Type B pancreatic cell (in vitro differentiated cells): ENCODE measurements at regions not wholly inside any gene's neighbourhood (a gene's known extent, or its start where the extent isn't known, plus 50 kb on each side); places are given as distances from the start of the nearest gene placed in this dataset.

Experiments used
- DNase-seq: peaks from one replicate; pipeline ENCODE4 v3.0.0; 2021; ENCODE audit warnings: mixed read lengths; ENCODE audit not compliant: unreplicated experiment; ENCODE audit errors: extremely low spot score
- H3K27ac Mint-ChIP-seq: 2 replicates; pipeline ENCODE4 v1.8.0; 2021; ENCODE audit warnings: mild to moderate bottlenecking, mixed read lengths
- H3K27me3 Mint-ChIP-seq: 2 replicates; pipeline ENCODE4 v1.8.0; 2021; ENCODE audit warnings: mixed read lengths
- H3K36me3 Mint-ChIP-seq: 2 replicates; pipeline ENCODE4 v1.8.0; 2021; ENCODE audit warnings: mixed read lengths
- H3K4me1 Mint-ChIP-seq: one replicate; pipeline ENCODE4 v1.8.0; 2021; ENCODE audit warnings: mixed read lengths; ENCODE audit not compliant: unreplicated experiment
- H3K4me3 Mint-ChIP-seq: 2 replicates; pipeline ENCODE4 v1.8.0; 2021; ENCODE audit warnings: mild to moderate bottlenecking, mixed read lengths
- H3K9me3 Mint-ChIP-seq: 2 replicates; pipeline ENCODE4 v1.8.0; 2021; ENCODE audit warnings: mixed read lengths
- CTCF ChIP-seq: fragments of 200-600 bp; sonication (generic); conservative IDR thresholded peaks from 2 replicates; pipeline ENCODE4 v1.5.0; 2021; ENCODE audit warnings: antibody characterized with exemption, mild to moderate bottlenecking

DNA sequence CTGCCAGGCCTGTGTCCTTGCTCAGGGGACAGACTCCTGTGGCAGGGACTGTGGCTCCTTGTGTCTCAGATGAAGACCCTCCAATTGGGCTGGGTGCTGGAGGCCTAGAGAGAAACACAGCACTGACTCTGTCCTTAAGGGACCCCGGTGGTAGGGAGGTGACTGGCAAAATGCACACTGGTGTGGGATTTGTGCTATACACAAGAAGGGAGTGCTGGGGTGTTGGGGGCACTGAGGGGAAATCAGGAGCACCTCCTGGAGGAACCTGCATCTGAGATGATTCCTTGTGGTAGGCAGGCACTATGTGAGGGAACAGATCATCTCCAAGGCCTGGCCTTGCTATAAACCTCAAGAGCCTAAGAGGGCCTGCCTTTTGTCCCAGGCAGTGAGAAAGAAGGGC, 149.2 kb downstream of the RPS24 start:
- H3K4me1 Mint-ChIP-seq: peaks cover 31% of the 10 kb centered on the region
- no peak overlapping the region for H3K4me3 Mint-ChIP-seq
- H3K9me3 Mint-ChIP-seq: no peaks in the 10 kb centered on the region
- no peak for TF ChIP-seq CTCF
- H3K27ac Mint-ChIP-seq: no peak overlapping the region
- H3K27me3 Mint-ChIP-seq: peaks cover 15% of the 10 kb centered on the region
- H3K36me3 Mint-ChIP-seq: no peaks in the 10 kb centered on the region
- DNase-seq: no peak

DNA sequence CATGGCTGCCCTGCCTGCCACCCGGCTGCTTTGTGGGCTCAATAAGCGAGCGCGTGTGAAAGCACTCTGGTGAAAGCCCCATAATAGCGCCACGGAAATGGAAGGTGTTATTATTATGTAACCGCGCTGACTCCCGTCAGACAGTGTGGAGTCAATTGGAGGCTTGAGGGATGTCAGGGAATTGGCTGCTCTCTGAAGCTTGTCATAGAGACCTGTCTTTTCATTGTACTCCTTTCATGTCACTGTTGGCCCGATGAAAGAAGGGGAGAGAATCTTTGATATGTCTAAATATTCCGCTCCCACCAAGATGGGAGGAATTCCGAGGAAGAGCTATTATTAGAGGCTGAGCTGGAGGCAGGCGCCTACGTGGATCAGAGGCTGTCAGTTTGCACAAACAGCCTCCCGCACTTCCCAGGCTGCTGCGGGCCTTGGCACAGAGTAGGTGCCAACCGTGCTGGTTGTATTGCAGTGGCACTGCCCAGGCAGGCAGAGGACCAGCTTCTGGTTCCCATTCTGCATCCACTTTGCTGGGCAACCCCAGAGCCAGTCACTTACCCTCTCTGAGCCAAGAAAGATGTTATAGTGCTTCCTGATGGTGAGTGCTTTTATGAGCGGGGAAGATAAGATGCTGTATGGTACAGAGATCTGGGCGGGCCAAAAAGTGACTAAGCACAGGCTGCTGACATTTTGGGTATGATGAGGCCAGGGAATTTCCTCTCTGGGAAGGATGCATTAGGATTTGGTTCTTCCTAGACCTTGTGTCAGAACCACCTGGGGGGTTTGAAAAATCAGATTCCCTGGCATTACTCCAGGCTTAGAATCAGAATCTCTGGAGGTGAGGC, 151.4 kb downstream of the RPS24 start:
- no peaks in the 10 kb centered on the region for H3K9me3 Mint-ChIP-seq
- TF ChIP-seq CTCF: no peak
- peaks cover 2% of the 10 kb centered on the region for H3K27me3 Mint-ChIP-seq
- no peak overlapping the region for H3K4me3 Mint-ChIP-seq
- no peak overlapping the region for H3K27ac Mint-ChIP-seq
- no peaks in the 10 kb centered on the region for H3K36me3 Mint-ChIP-seq
- DNase-seq: no peak
- peaks cover 11% of the 10 kb centered on the region for H3K4me1 Mint-ChIP-seq

- peaks cover 5% of the 10 kb centered on the region for H3K4me1 Mint-ChIP-seq
- no peaks in the 10 kb centered on the region for H3K36me3 Mint-ChIP-seq
- no peak overlapping the region for H3K27ac Mint-ChIP-seq
- no peak for DNase-seq
- H3K4me3 Mint-ChIP-seq: no peak overlapping the region
- H3K9me3 Mint-ChIP-seq: no peaks in the 10 kb centered on the region
- TF ChIP-seq CTCF: no peak
- no peaks in the 10 kb centered on the region for H3K27me3 Mint-ChIP-seq
Observed at GRCh38 chr10:78185693-78186055, 152.0 kb downstream of the RPS24 start.

GRCh38 chr10:78186572-78186971, 152.9 kb downstream of the RPS24 start:
- no peak for TF ChIP-seq CTCF
- Mint-ChIP-seq H3K4me1 (no peaks in the 10 kb centered on the region), H3K27ac (no peak overlapping the region), H3K36me3 (no peaks in the 10 kb centered on the region), H3K4me3 (no peak overlapping the region), H3K27me3 (no peaks in the 10 kb centered on the region), H3K9me3 (no peaks in the 10 kb centered on the region)
- no peak for DNase-seq

GRCh38 chr10:78187371-78187770, 153.7 kb downstream of the RPS24 start:
- H3K4me3 Mint-ChIP-seq: no peak overlapping the region
- no peak for TF ChIP-seq CTCF
- no peaks in the 10 kb centered on the region for H3K4me1 Mint-ChIP-seq
- H3K36me3 Mint-ChIP-seq: no peaks in the 10 kb centered on the region
- no peaks in the 10 kb centered on the region for H3K9me3 Mint-ChIP-seq
- no peak overlapping the region for H3K27ac Mint-ChIP-seq
- no peaks in the 10 kb centered on the region for H3K27me3 Mint-ChIP-seq
- DNase-seq: no peak
